NT2/D1 (cell line): ENCODE measurements at regions not wholly inside any gene's neighbourhood (a gene's known extent, or its start where the extent isn't known, plus 50 kb on each side); places are given as distances from the start of the nearest gene placed in this dataset.

ENCODE experiments used
- SUZ12 ChIP-seq: IDR thresholded peaks from 2 replicates; pipeline ENCODE4 v1.6.1; 2011; ENCODE audit not compliant: insufficient read length, insufficient read depth; ENCODE audit errors: extremely low read depth
- ZNF274 ChIP-seq: IDR thresholded peaks from 2 replicates; pipeline ENCODE4 v1.6.1; 2011; ENCODE audit warnings: mild to moderate bottlenecking, low read depth, low read length

GRCh38 chr3:1953536-1953935 is 145.1 kb upstream of the CNTN4 start:
- TF ChIP-seq ZNF274 (no peak), SUZ12 (no peak)
